Upper lobe of left lung (tissue), 4 donors: ENCODE measurements at regions not wholly inside any gene's neighbourhood (a gene's known extent, or its start where the extent isn't known, plus 50 kb on each side); places are given as distances from the start of the nearest gene placed in this dataset.

Experiments used
- POLR2AphosphoS5 ChIP-seq, 2 donors: sonication (generic); formaldehyde crosslinking; IDR thresholded peaks; one replicate each; pipeline ENCODE4 v1.5.1; 2017; ENCODE audit warnings: antibody characterized with exemption in 2 of 2
- TF ChIP-seq, protein P1 (sequence below), 6 experiments: fragments of 450-650 bp in 4 of 6; fragments of 200-600 bp in 2 of 6; sonication (generic) in 2 of 6; IDR thresholded peaks; one replicate each; pipeline ENCODE4 v1.5.1; 2016 to 2019; ENCODE audit warnings: antibody characterized with exemption in 6 of 6

DNA sequence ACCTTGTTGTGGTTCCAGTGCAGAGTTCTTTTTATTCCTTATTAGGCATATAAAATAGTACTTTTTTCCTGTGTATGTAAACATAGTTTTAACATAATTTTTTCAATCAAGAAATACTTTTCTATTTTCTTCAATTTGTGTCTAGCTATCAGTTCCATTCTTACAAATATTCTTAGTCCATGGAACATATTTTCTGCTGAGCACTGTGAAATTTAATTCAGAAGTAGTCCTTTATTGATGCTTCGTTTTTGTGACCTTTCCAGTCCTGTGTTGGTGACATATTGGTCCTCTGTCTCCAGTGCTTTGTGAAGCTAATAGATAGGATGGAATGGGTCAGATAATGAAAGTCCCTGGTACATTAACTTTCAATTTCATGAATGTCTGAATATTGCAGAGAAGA lies 325.1 kb downstream of the SAMD5 start:
- TF ChIP-seq, protein P1, sequence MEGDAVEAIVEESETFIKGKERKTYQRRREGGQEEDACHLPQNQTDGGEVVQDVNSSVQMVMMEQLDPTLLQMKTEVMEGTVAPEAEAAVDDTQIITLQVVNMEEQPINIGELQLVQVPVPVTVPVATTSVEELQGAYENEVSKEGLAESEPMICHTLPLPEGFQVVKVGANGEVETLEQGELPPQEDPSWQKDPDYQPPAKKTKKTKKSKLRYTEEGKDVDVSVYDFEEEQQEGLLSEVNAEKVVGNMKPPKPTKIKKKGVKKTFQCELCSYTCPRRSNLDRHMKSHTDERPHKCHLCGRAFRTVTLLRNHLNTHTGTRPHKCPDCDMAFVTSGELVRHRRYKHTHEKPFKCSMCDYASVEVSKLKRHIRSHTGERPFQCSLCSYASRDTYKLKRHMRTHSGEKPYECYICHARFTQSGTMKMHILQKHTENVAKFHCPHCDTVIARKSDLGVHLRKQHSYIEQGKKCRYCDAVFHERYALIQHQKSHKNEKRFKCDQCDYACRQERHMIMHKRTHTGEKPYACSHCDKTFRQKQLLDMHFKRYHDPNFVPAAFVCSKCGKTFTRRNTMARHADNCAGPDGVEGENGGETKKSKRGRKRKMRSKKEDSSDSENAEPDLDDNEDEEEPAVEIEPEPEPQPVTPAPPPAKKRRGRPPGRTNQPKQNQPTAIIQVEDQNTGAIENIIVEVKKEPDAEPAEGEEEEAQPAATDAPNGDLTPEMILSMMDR (IDR thresholded peaks at IDR 0.05): no peak
- no peak for TF ChIP-seq POLR2AphosphoS5 (IDR thresholded peaks at IDR 0.05)
